H1 (cell line): ENCODE measurements at regions not wholly inside any gene's neighbourhood (a gene's known extent, or its start where the extent isn't known, plus 50 kb on each side); places are given as distances from the start of the nearest gene placed in this dataset.

Experiments
- CTCF ChIA-PET: fragments of 300-600 bp; sonication (Branson Sonifier 250); formaldehyde crosslinking; loops from one replicate; lab custom pipeline; 2021; ENCODE audit not compliant: partially characterized antibody; lab: Charles Lee
- POLR2A ChIA-PET: fragments of 300-600 bp; sonication (Branson Sonifier 250); formaldehyde crosslinking; loops from one replicate; lab custom pipeline; 2021; ENCODE audit warnings: inconsistent platforms; ENCODE audit not compliant: partially characterized antibody; lab: Charles Lee
- DNase-seq, 2 experiments: peaks; one replicate each; pipeline versions ENCODE4 v3.0.0 to v3.0.0-alpha.2; 2010 to 2022; ENCODE audit warnings: low spot score in 2 of 2, low read depth in 1 of 2, mixed read lengths in 1 of 2
- FAIRE-seq: peaks from 2 replicates; lab custom pipeline; 2011; peaks lifted over from hg19 to GRCh38; lab: Jason Lieb, UNC
- H2AFZ ChIP-seq: 2 replicates; pipeline ENCODE4 v1.8.1; 2012; ENCODE audit warnings: low read length, inconsistent platforms
- H2AK5ac ChIP-seq: 2 replicates; pipeline ENCODE4 v1.6.1; 2013; ENCODE audit warnings: low read depth, low read length
- H2BK120ac ChIP-seq: replicated peaks from 2 replicates; pipeline ENCODE3; 2013; ENCODE audit warnings: low read depth, low read length, inconsistent platforms
- H2BK12ac ChIP-seq: 2 replicates; pipeline ENCODE4 v1.6.1; 2013; ENCODE audit warnings: low read depth, low read length
- H2BK15ac ChIP-seq: 2 replicates; pipeline ENCODE4 v1.6.1; 2013; ENCODE audit warnings: low read length
- H2BK20ac ChIP-seq: 2 replicates; pipeline ENCODE4 v1.6.1; 2013; ENCODE audit warnings: low read length
- H2BK5ac ChIP-seq: 2 replicates; pipeline ENCODE4 v1.6.1; 2013; ENCODE audit warnings: low read depth, low read length
- H3K14ac ChIP-seq: 2 replicates; pipeline ENCODE4 v1.6.1; 2013; ENCODE audit warnings: inconsistent platforms; ENCODE audit not compliant: insufficient read length
- H3K18ac ChIP-seq: 2 replicates; pipeline ENCODE4 v1.6.1; 2013; ENCODE audit warnings: low read length; ENCODE audit errors: extremely low read depth
- H3K23ac ChIP-seq: 2 replicates; pipeline ENCODE4 v1.6.1; 2013; ENCODE audit warnings: inconsistent platforms; ENCODE audit not compliant: insufficient read length
- H3K23me2 ChIP-seq: 2 replicates; pipeline ENCODE4 v1.6.1; 2013; ENCODE audit warnings: low read depth, low read length
- H3K27ac ChIP-seq: 2 replicates; pipeline ENCODE4 v1.6.1; 2011; ENCODE audit warnings: low read depth, low read length, inconsistent platforms
- H3K27me3 ChIP-seq, 4 experiments: replicated peaks in 1 of 4; 1 replicate in 1 of 4; 2 replicates in 3 of 4; pipeline versions ENCODE4 v1.6.1 to v1.8.1; 2011 to 2013; ENCODE audit warnings: low read length in 3 of 4, mild to moderate bottlenecking in 3 of 4, inconsistent platforms in 2 of 4, mixed read lengths in 2 of 4, moderate library complexity in 1 of 4; ENCODE audit not compliant: control insufficient read depth in 3 of 4, insufficient read depth in 3 of 4; ENCODE audit errors: extremely low read depth in 1 of 4
- H3K36me3 ChIP-seq, 4 experiments: 2 replicates each; pipeline versions ENCODE4 v1.6.1 to v1.8.1; 2011 to 2013; ENCODE audit warnings: mild to moderate bottlenecking in 4 of 4, low read length in 3 of 4, moderate library complexity in 2 of 4, control low read depth in 1 of 4, inconsistent platforms in 1 of 4; ENCODE audit not compliant: insufficient read depth in 4 of 4, control insufficient read depth in 2 of 4
- H3K4ac ChIP-seq: replicated peaks from 2 replicates; pipeline ENCODE3; 2013; ENCODE audit warnings: low read length, low read depth, mixed read lengths, inconsistent platforms; ENCODE audit not compliant: insufficient read length
- H3K4me1 ChIP-seq, 4 experiments: replicated peaks in 1 of 4; 1 replicate in 1 of 4; 2 replicates in 3 of 4; pipeline versions ENCODE4 v1.6.1 to v1.8.1; 2011 to 2013; ENCODE audit warnings: low read length in 3 of 4, inconsistent platforms in 2 of 4, mixed read lengths in 1 of 4; ENCODE audit not compliant: insufficient read depth in 4 of 4, control insufficient read depth in 3 of 4
- H3K4me2 ChIP-seq, 2 experiments: 2 replicates each; pipeline versions ENCODE4 v1.6.1 to v1.8.1; 2011 to 2013; ENCODE audit warnings: low read depth in 2 of 2, low read length in 2 of 2, control low read depth in 1 of 2, inconsistent platforms in 1 of 2, mild to moderate bottlenecking in 1 of 2; ENCODE audit not compliant: insufficient read depth in 1 of 2
- H3K4me3 ChIP-seq, 4 experiments: fragments of 200-600, 300-600 bp in 1 of 4; sonication (generic), shearing (Covaris generic), sonication (Bioruptor Twin) in 1 of 4; 2 replicates each; pipeline versions ENCODE4 v1.5.1 to v1.8.1; 2011 to 2016; ENCODE audit warnings: low read length in 4 of 4, low read depth in 3 of 4, control low read depth in 2 of 4, inconsistent platforms in 2 of 4, mild to moderate bottlenecking in 2 of 4, mixed read lengths in 1 of 4, moderate library complexity in 1 of 4; ENCODE audit not compliant: insufficient read depth in 2 of 4; ENCODE audit errors: extremely low read depth in 1 of 4
- H3K56ac ChIP-seq: replicated peaks from 2 replicates; pipeline ENCODE3; 2013; ENCODE audit warnings: low read depth, mild to moderate bottlenecking, mixed read lengths, low read length, inconsistent platforms; ENCODE audit not compliant: insufficient read length
- H3K79me1 ChIP-seq: 2 replicates; pipeline ENCODE4 v1.6.1; 2013; ENCODE audit warnings: low read depth, low read length, control low read depth
- H3K79me2 ChIP-seq, 2 experiments: 2 replicates each; pipeline versions ENCODE4 v1.6.1 to v1.8.1; 2012 to 2013; ENCODE audit warnings: low read length in 2 of 2, mild to moderate bottlenecking in 2 of 2, inconsistent platforms in 1 of 2; ENCODE audit not compliant: insufficient read depth in 2 of 2, control insufficient read depth in 1 of 2
- H3K9ac ChIP-seq, 4 experiments: replicated peaks in 1 of 4; 1 replicate in 1 of 4; 2 replicates in 3 of 4; pipeline versions ENCODE4 v1.6.1 to v1.8.1; 2011 to 2013; ENCODE audit warnings: low read depth in 3 of 4, low read length in 3 of 4, control low read depth in 2 of 4, mild to moderate bottlenecking in 2 of 4, moderate library complexity in 2 of 4, inconsistent platforms in 1 of 4; ENCODE audit errors: extremely low read depth in 1 of 4
- H3K9me3 ChIP-seq, 2 experiments: 2 replicates each; pipeline versions ENCODE4 v1.6.1 to v1.8.1; 2012 to 2013; ENCODE audit warnings: mild to moderate bottlenecking in 2 of 2, moderate library complexity in 2 of 2, control low read depth in 1 of 2, inconsistent platforms in 1 of 2, low read depth in 1 of 2, low read length in 1 of 2, mixed read lengths in 1 of 2; ENCODE audit not compliant: insufficient read depth in 2 of 2
- H4K20me1 ChIP-seq, 2 experiments: replicated peaks in 1 of 2; 2 replicates each; pipeline versions ENCODE3 to v1.8.1; 2011 to 2013; ENCODE audit warnings: inconsistent platforms in 2 of 2, low read length in 2 of 2, mild to moderate bottlenecking in 1 of 2; ENCODE audit not compliant: insufficient read depth in 2 of 2, control insufficient read depth in 1 of 2
- H4K5ac ChIP-seq: 2 replicates; pipeline ENCODE4 v1.6.1; 2013; ENCODE audit warnings: low read length, low read depth, mixed read lengths, inconsistent platforms; ENCODE audit not compliant: insufficient read length
- H4K8ac ChIP-seq: 2 replicates; pipeline ENCODE4 v1.8.0; 2013; ENCODE audit warnings: mild to moderate bottlenecking, moderate library complexity, low read length, inconsistent platforms; ENCODE audit not compliant: insufficient read depth; ENCODE audit errors: extremely low read depth
- H4K91ac ChIP-seq: replicated peaks from 2 replicates; pipeline ENCODE3; 2013; ENCODE audit warnings: low read length, mixed read lengths, inconsistent platforms; ENCODE audit not compliant: insufficient read length
- BCL11A ChIP-seq, 2 experiments: IDR thresholded peaks; one replicate each; pipeline ENCODE4 v1.6.1; 2011; ENCODE audit warnings: low read depth in 2 of 2, low read length in 2 of 2, mild to moderate bottlenecking in 2 of 2
- BRCA1 ChIP-seq: IDR thresholded peaks from 2 replicates; pipeline ENCODE4 v1.6.1; 2012; ENCODE audit warnings: low read depth, low read length, improper control_type of control experiment
- CBX5 ChIP-seq: fragments of 300-800, 300-1000 bp; sonication (generic); IDR thresholded peaks from 2 replicates; pipeline ENCODE4 v1.7.1; 2016; ENCODE audit warnings: antibody characterized with exemption, low read length, low read depth
- CBX8 ChIP-seq: fragments of 300-800, 300-1000 bp; sonication (generic); IDR thresholded peaks from 2 replicates; pipeline ENCODE4 v1.7.1; 2016; ENCODE audit warnings: low read depth, low read length, borderline replicate concordance
- CREB1 ChIP-seq: IDR thresholded peaks from 2 replicates; pipeline ENCODE4 v1.6.1; 2012; ENCODE audit warnings: inconsistent platforms
- EGR1 ChIP-seq: IDR thresholded peaks from 2 replicates; pipeline ENCODE4 v1.6.1; 2011; ENCODE audit warnings: low read depth, low read length, borderline replicate concordance
- KDM1A ChIP-seq: fragments of 200-600, 300-600 bp; sonication (generic); IDR thresholded peaks from 2 replicates; pipeline ENCODE4 v1.7.1; 2016; ENCODE audit warnings: mild to moderate bottlenecking, low read length, borderline replicate concordance
- NANOG ChIP-seq: IDR thresholded peaks from 2 replicates; pipeline ENCODE4 v1.6.1; 2011; ENCODE audit warnings: low read length, low read depth, mild to moderate bottlenecking, inconsistent platforms; ENCODE audit not compliant: insufficient read depth, poor library complexity, severe bottlenecking
- POU5F1 ChIP-seq: IDR thresholded peaks from 2 replicates; pipeline ENCODE4 v1.6.1; 2011; ENCODE audit warnings: low read depth, mild to moderate bottlenecking, low read length, moderate library complexity
- SAP30 ChIP-seq: fragments of 300-600 bp; sonication (generic); IDR thresholded peaks from 2 replicates; pipeline ENCODE4 v1.7.1; 2012; ENCODE audit warnings: low read length, moderate library complexity, mild to moderate bottlenecking, inconsistent platforms; ENCODE audit not compliant: insufficient read depth, insufficient replicate concordance
- SIRT6 ChIP-seq: IDR thresholded peaks from one replicate; pipeline ENCODE4 v1.7.1; 2012; ENCODE audit warnings: low read length, inconsistent platforms
- TCF12 ChIP-seq: IDR thresholded peaks from 2 replicates; pipeline ENCODE4 v1.6.1; 2011; ENCODE audit warnings: low read depth, mild to moderate bottlenecking, low read length
- TEAD4 ChIP-seq: IDR thresholded peaks from 2 replicates; pipeline ENCODE4 v1.6.1; 2012; ENCODE audit warnings: low read depth, low read length, inconsistent platforms, mixed read lengths
- WGBS, 2 experiments: shearing (Covaris generic) in 1 of 2; methylation state at CpG; one replicate each; pipeline versions ENCODE4 v1.1.6 to v1.1.7; 2013 to 2015; ENCODE audit warnings: low lambda C conversion rate in 2 of 2, mixed read lengths in 2 of 2, inconsistent platforms in 1 of 2, low coverage in 1 of 2, missing lambda C conversion rate in 1 of 2; ENCODE audit not compliant: insufficient replicate concordance in 2 of 2, insufficient coverage in 1 of 2, insufficient read length in 1 of 2; ENCODE audit errors: extremely low coverage in 1 of 2, missing lambda C conversion rate in 1 of 2; 5-methylcytosine and 5-hydroxymethylcytosine counted together

- H3K27me3 ChIP-seq = no peaks in the 10 kb centered on the region
- ChIA-PET CTCF (interaction anchor here (1.7 kb wide), 1 partner anchor 18 kb away, joined by 4 read pairs; no protein-coding TSS in a partner anchor), POLR2A (no interaction called here)
- no peak overlapping the region for H3K4me2 ChIP-seq
- no peak overlapping the region for H2AK5ac ChIP-seq
- no peaks in the 10 kb centered on the region for H3K9me3 ChIP-seq
- no peak overlapping the region for H4K8ac ChIP-seq
- WGBS, 2 experiments = 90% methylated on average over 2 of the region's 2 CpGs; no CpG with 5 or more reads in 1 of the 2 experiments
- H2BK120ac ChIP-seq = no peak overlapping the region
- no peak overlapping the region for H4K91ac ChIP-seq
- no peak for FAIRE-seq
- H4K5ac ChIP-seq = no peak overlapping the region
- H2BK12ac ChIP-seq = no peak overlapping the region
- no peak overlapping the region for H2AFZ ChIP-seq
- no peak overlapping the region for H3K4ac ChIP-seq
- no peak overlapping the region for H3K9ac ChIP-seq
- H2BK5ac ChIP-seq = no peak overlapping the region
- DNase-seq = no peak
- no peak overlapping the region for H3K4me3 ChIP-seq
- H3K18ac ChIP-seq = no peak overlapping the region
- peaks cover 0 to 8% (median 0%) of the 10 kb centered on the region in 4 experiments; a peak in 1 of 8 replicates for H3K36me3 ChIP-seq
- H3K27ac ChIP-seq = no peak overlapping the region
- H2BK15ac ChIP-seq = no peak overlapping the region
- no peak overlapping the region for H3K23ac ChIP-seq
- no peaks in the 10 kb centered on the region for H3K79me1 ChIP-seq
- H2BK20ac ChIP-seq = no peak overlapping the region
- H3K4me1 ChIP-seq = no peaks in the 10 kb centered on the region
- H3K23me2 ChIP-seq = no peaks in the 10 kb centered on the region
- no peak overlapping the region for H3K14ac ChIP-seq
- TF ChIP-seq TEAD4 (no peak), NANOG (no peak), BRCA1 (no peak), POU5F1 (no peak), BCL11A (IDR thresholded peaks at IDR 0.05; ENCODE audit: low read depth in 2 of 2, low read length in 2 of 2) (no peak), CREB1 (no peak), KDM1A (no peak), TCF12 (no peak), SAP30 (no peak), CBX8 (no peak), EGR1 (no peak), CBX5 (no peak), SIRT6 (no peak)
- TF ChIP-seq, all 59 proteins: peak for 0
- no peak overlapping the region for H3K56ac ChIP-seq
- H4K20me1 ChIP-seq = no peaks in the 10 kb centered on the region
- H3K79me2 ChIP-seq = no peaks in the 10 kb centered on the region
Observed at GRCh38 chr11:66789097-66789890, 53.9 kb upstream of the RCE1 start.
